H1 (cell line): ENCODE measurements at regions not wholly inside any gene's neighbourhood (a gene's known extent, or its start where the extent isn't known, plus 50 kb on each side); places are given as distances from the start of the nearest gene placed in this dataset.

Experiments
- CTCF ChIA-PET: fragments of 300-600 bp; sonication (Branson Sonifier 250); formaldehyde crosslinking; loops from one replicate; lab custom pipeline; 2021; ENCODE audit not compliant: partially characterized antibody; lab: Charles Lee
- POLR2A ChIA-PET: fragments of 300-600 bp; sonication (Branson Sonifier 250); formaldehyde crosslinking; loops from one replicate; lab custom pipeline; 2021; ENCODE audit warnings: inconsistent platforms; ENCODE audit not compliant: partially characterized antibody; lab: Charles Lee
- DNase-seq, 2 experiments: peaks; one replicate each; pipeline versions ENCODE4 v3.0.0 to v3.0.0-alpha.2; 2010 to 2022; ENCODE audit warnings: low spot score in 2 of 2, low read depth in 1 of 2, mixed read lengths in 1 of 2
- FAIRE-seq: peaks from 2 replicates; lab custom pipeline; 2011; peaks lifted over from hg19 to GRCh38; lab: Jason Lieb, UNC
- H2AFZ ChIP-seq: 2 replicates; pipeline ENCODE4 v1.8.1; 2012; ENCODE audit warnings: low read length, inconsistent platforms
- H2AK5ac ChIP-seq: 2 replicates; pipeline ENCODE4 v1.6.1; 2013; ENCODE audit warnings: low read depth, low read length
- H2BK120ac ChIP-seq: replicated peaks from 2 replicates; pipeline ENCODE3; 2013; ENCODE audit warnings: low read depth, low read length, inconsistent platforms
- H2BK12ac ChIP-seq: 2 replicates; pipeline ENCODE4 v1.6.1; 2013; ENCODE audit warnings: low read depth, low read length
- H2BK15ac ChIP-seq: 2 replicates; pipeline ENCODE4 v1.6.1; 2013; ENCODE audit warnings: low read length
- H2BK20ac ChIP-seq: 2 replicates; pipeline ENCODE4 v1.6.1; 2013; ENCODE audit warnings: low read length
- H2BK5ac ChIP-seq: 2 replicates; pipeline ENCODE4 v1.6.1; 2013; ENCODE audit warnings: low read depth, low read length
- H3K14ac ChIP-seq: 2 replicates; pipeline ENCODE4 v1.6.1; 2013; ENCODE audit warnings: inconsistent platforms; ENCODE audit not compliant: insufficient read length
- H3K18ac ChIP-seq: 2 replicates; pipeline ENCODE4 v1.6.1; 2013; ENCODE audit warnings: low read length; ENCODE audit errors: extremely low read depth
- H3K23ac ChIP-seq: 2 replicates; pipeline ENCODE4 v1.6.1; 2013; ENCODE audit warnings: inconsistent platforms; ENCODE audit not compliant: insufficient read length
- H3K23me2 ChIP-seq: 2 replicates; pipeline ENCODE4 v1.6.1; 2013; ENCODE audit warnings: low read depth, low read length
- H3K27ac ChIP-seq: 2 replicates; pipeline ENCODE4 v1.6.1; 2011; ENCODE audit warnings: low read depth, low read length, inconsistent platforms
- H3K27me3 ChIP-seq, 4 experiments: replicated peaks in 1 of 4; 1 replicate in 1 of 4; 2 replicates in 3 of 4; pipeline versions ENCODE4 v1.6.1 to v1.8.1; 2011 to 2013; ENCODE audit warnings: low read length in 3 of 4, mild to moderate bottlenecking in 3 of 4, inconsistent platforms in 2 of 4, mixed read lengths in 2 of 4, moderate library complexity in 1 of 4; ENCODE audit not compliant: control insufficient read depth in 3 of 4, insufficient read depth in 3 of 4; ENCODE audit errors: extremely low read depth in 1 of 4
- H3K36me3 ChIP-seq, 4 experiments: 2 replicates each; pipeline versions ENCODE4 v1.6.1 to v1.8.1; 2011 to 2013; ENCODE audit warnings: mild to moderate bottlenecking in 4 of 4, low read length in 3 of 4, moderate library complexity in 2 of 4, control low read depth in 1 of 4, inconsistent platforms in 1 of 4; ENCODE audit not compliant: insufficient read depth in 4 of 4, control insufficient read depth in 2 of 4
- H3K4ac ChIP-seq: replicated peaks from 2 replicates; pipeline ENCODE3; 2013; ENCODE audit warnings: low read length, low read depth, mixed read lengths, inconsistent platforms; ENCODE audit not compliant: insufficient read length
- H3K4me1 ChIP-seq, 4 experiments: replicated peaks in 1 of 4; 1 replicate in 1 of 4; 2 replicates in 3 of 4; pipeline versions ENCODE4 v1.6.1 to v1.8.1; 2011 to 2013; ENCODE audit warnings: low read length in 3 of 4, inconsistent platforms in 2 of 4, mixed read lengths in 1 of 4; ENCODE audit not compliant: insufficient read depth in 4 of 4, control insufficient read depth in 3 of 4
- H3K4me2 ChIP-seq, 2 experiments: 2 replicates each; pipeline versions ENCODE4 v1.6.1 to v1.8.1; 2011 to 2013; ENCODE audit warnings: low read depth in 2 of 2, low read length in 2 of 2, control low read depth in 1 of 2, inconsistent platforms in 1 of 2, mild to moderate bottlenecking in 1 of 2; ENCODE audit not compliant: insufficient read depth in 1 of 2
- H3K4me3 ChIP-seq, 4 experiments: fragments of 200-600, 300-600 bp in 1 of 4; sonication (generic), shearing (Covaris generic), sonication (Bioruptor Twin) in 1 of 4; 2 replicates each; pipeline versions ENCODE4 v1.5.1 to v1.8.1; 2011 to 2016; ENCODE audit warnings: low read length in 4 of 4, low read depth in 3 of 4, control low read depth in 2 of 4, inconsistent platforms in 2 of 4, mild to moderate bottlenecking in 2 of 4, mixed read lengths in 1 of 4, moderate library complexity in 1 of 4; ENCODE audit not compliant: insufficient read depth in 2 of 4; ENCODE audit errors: extremely low read depth in 1 of 4
- H3K56ac ChIP-seq: replicated peaks from 2 replicates; pipeline ENCODE3; 2013; ENCODE audit warnings: low read depth, mild to moderate bottlenecking, mixed read lengths, low read length, inconsistent platforms; ENCODE audit not compliant: insufficient read length
- H3K79me1 ChIP-seq: 2 replicates; pipeline ENCODE4 v1.6.1; 2013; ENCODE audit warnings: low read depth, low read length, control low read depth
- H3K79me2 ChIP-seq, 2 experiments: 2 replicates each; pipeline versions ENCODE4 v1.6.1 to v1.8.1; 2012 to 2013; ENCODE audit warnings: low read length in 2 of 2, mild to moderate bottlenecking in 2 of 2, inconsistent platforms in 1 of 2; ENCODE audit not compliant: insufficient read depth in 2 of 2, control insufficient read depth in 1 of 2
- H3K9ac ChIP-seq, 4 experiments: replicated peaks in 1 of 4; 1 replicate in 1 of 4; 2 replicates in 3 of 4; pipeline versions ENCODE4 v1.6.1 to v1.8.1; 2011 to 2013; ENCODE audit warnings: low read depth in 3 of 4, low read length in 3 of 4, control low read depth in 2 of 4, mild to moderate bottlenecking in 2 of 4, moderate library complexity in 2 of 4, inconsistent platforms in 1 of 4; ENCODE audit errors: extremely low read depth in 1 of 4
- H3K9me3 ChIP-seq, 2 experiments: 2 replicates each; pipeline versions ENCODE4 v1.6.1 to v1.8.1; 2012 to 2013; ENCODE audit warnings: mild to moderate bottlenecking in 2 of 2, moderate library complexity in 2 of 2, control low read depth in 1 of 2, inconsistent platforms in 1 of 2, low read depth in 1 of 2, low read length in 1 of 2, mixed read lengths in 1 of 2; ENCODE audit not compliant: insufficient read depth in 2 of 2
- H4K20me1 ChIP-seq, 2 experiments: replicated peaks in 1 of 2; 2 replicates each; pipeline versions ENCODE3 to v1.8.1; 2011 to 2013; ENCODE audit warnings: inconsistent platforms in 2 of 2, low read length in 2 of 2, mild to moderate bottlenecking in 1 of 2; ENCODE audit not compliant: insufficient read depth in 2 of 2, control insufficient read depth in 1 of 2
- H4K5ac ChIP-seq: 2 replicates; pipeline ENCODE4 v1.6.1; 2013; ENCODE audit warnings: low read length, low read depth, mixed read lengths, inconsistent platforms; ENCODE audit not compliant: insufficient read length
- H4K8ac ChIP-seq: 2 replicates; pipeline ENCODE4 v1.8.0; 2013; ENCODE audit warnings: mild to moderate bottlenecking, moderate library complexity, low read length, inconsistent platforms; ENCODE audit not compliant: insufficient read depth; ENCODE audit errors: extremely low read depth
- H4K91ac ChIP-seq: replicated peaks from 2 replicates; pipeline ENCODE3; 2013; ENCODE audit warnings: low read length, mixed read lengths, inconsistent platforms; ENCODE audit not compliant: insufficient read length
- CHD1 ChIP-seq: IDR thresholded peaks from 2 replicates; pipeline ENCODE4 v1.6.1; 2012; ENCODE audit warnings: low read depth, low read length, improper control_type of control experiment
- EGR1 ChIP-seq: IDR thresholded peaks from 2 replicates; pipeline ENCODE4 v1.6.1; 2011; ENCODE audit warnings: low read depth, low read length, borderline replicate concordance
- EP300 ChIP-seq, 2 experiments: IDR thresholded peaks; 1 replicate in 1 of 2; 2 replicates in 1 of 2; pipeline ENCODE4 v1.6.1; 2011 to 2012; ENCODE audit warnings: low read depth in 2 of 2, low read length in 2 of 2, mild to moderate bottlenecking in 2 of 2, borderline replicate concordance in 1 of 2, inconsistent platforms in 1 of 2, moderate library complexity in 1 of 2
- EZH2 ChIP-seq: fragments of 200-600 bp; sonication (generic); IDR thresholded peaks from 2 replicates; pipeline ENCODE4 v1.7.1; 2012; ENCODE audit warnings: low read depth, mild to moderate bottlenecking, moderate library complexity, low read length, inconsistent platforms; ENCODE audit not compliant: severe bottlenecking
- FOSL1 ChIP-seq: IDR thresholded peaks from 2 replicates; pipeline ENCODE4 v1.6.1; 2011; ENCODE audit warnings: mild to moderate bottlenecking, low read depth, low read length, moderate library complexity; ENCODE audit not compliant: insufficient read depth
- HDAC2 ChIP-seq, 2 experiments: fragments of 300-600 bp in 1 of 2; sonication (generic) in 1 of 2; IDR thresholded peaks; 2 replicates each; pipeline ENCODE4 v1.6.1; 2011 to 2012; ENCODE audit warnings: low read depth in 2 of 2, low read length in 2 of 2, mild to moderate bottlenecking in 2 of 2, moderate library complexity in 2 of 2, borderline replicate concordance in 1 of 2, inconsistent platforms in 1 of 2
- NANOG ChIP-seq: IDR thresholded peaks from 2 replicates; pipeline ENCODE4 v1.6.1; 2011; ENCODE audit warnings: low read length, low read depth, mild to moderate bottlenecking, inconsistent platforms; ENCODE audit not compliant: insufficient read depth, poor library complexity, severe bottlenecking
- NRF1 ChIP-seq: IDR thresholded peaks from 2 replicates; pipeline ENCODE4 v1.6.1; 2011; ENCODE audit warnings: mild to moderate bottlenecking, low read depth, low read length, improper control_type of control experiment
- POLR2A ChIP-seq, 2 experiments: IDR thresholded peaks; 1 replicate in 1 of 2; 2 replicates in 1 of 2; pipeline ENCODE4 v1.6.1; 2011; ENCODE audit warnings: low read depth in 2 of 2, low read length in 2 of 2, mild to moderate bottlenecking in 2 of 2; ENCODE audit errors: control extremely low read depth in 1 of 2
- POU5F1 ChIP-seq: IDR thresholded peaks from 2 replicates; pipeline ENCODE4 v1.6.1; 2011; ENCODE audit warnings: low read depth, mild to moderate bottlenecking, low read length, moderate library complexity
- RFX5 ChIP-seq: IDR thresholded peaks from 2 replicates; pipeline ENCODE4 v1.6.1; 2011; ENCODE audit warnings: low read depth, low read length, improper control_type of control experiment, borderline replicate concordance
- SIRT6 ChIP-seq: IDR thresholded peaks from one replicate; pipeline ENCODE4 v1.7.1; 2012; ENCODE audit warnings: low read length, inconsistent platforms
- SP1 ChIP-seq: IDR thresholded peaks from 2 replicates; pipeline ENCODE4 v1.6.1; 2011; ENCODE audit warnings: low read depth, low read length
- YY1 ChIP-seq: IDR thresholded peaks from 2 replicates; pipeline ENCODE4 v1.6.1; 2011; ENCODE audit warnings: low read depth, mild to moderate bottlenecking, low read length
- ZNF274 ChIP-seq: IDR thresholded peaks from 2 replicates; pipeline ENCODE4 v1.7.0; 2012; ENCODE audit warnings: low read length, borderline replicate concordance; ENCODE audit errors: extremely low read depth
- WGBS, 2 experiments: shearing (Covaris generic) in 1 of 2; methylation state at CpG; one replicate each; pipeline versions ENCODE4 v1.1.6 to v1.1.7; 2013 to 2015; ENCODE audit warnings: low lambda C conversion rate in 2 of 2, mixed read lengths in 2 of 2, inconsistent platforms in 1 of 2, low coverage in 1 of 2, missing lambda C conversion rate in 1 of 2; ENCODE audit not compliant: insufficient replicate concordance in 2 of 2, insufficient coverage in 1 of 2, insufficient read length in 1 of 2; ENCODE audit errors: extremely low coverage in 1 of 2, missing lambda C conversion rate in 1 of 2; 5-methylcytosine and 5-hydroxymethylcytosine counted together

DNA sequence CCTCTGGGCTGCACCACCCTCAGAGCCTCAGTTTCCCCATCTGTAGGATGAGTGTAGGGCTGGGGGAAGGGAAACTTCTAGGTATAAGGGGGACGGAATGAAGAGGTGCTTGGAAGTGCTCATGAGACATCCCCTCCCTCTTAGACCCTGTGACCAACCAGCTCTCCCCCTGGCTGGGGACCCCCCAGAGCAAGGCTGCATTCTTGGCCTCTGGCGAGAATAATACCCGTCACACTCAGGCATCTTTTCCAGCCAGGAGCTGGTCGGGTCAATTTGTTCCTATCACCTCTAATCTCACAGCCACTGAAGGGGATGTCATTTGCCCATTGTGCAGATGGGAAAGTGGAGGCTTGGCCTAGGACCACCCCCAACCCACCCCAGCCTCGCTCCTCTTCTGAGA lies 443.0 kb downstream of the PTPRU start:
- Histone ChIP-seq H3K14ac (no peak overlapping the region), H3K27ac (no peak overlapping the region), H4K8ac (no peak overlapping the region), H3K79me1 (no peaks in the 10 kb centered on the region), H3K9me3 (peaks cover 0 to 5% of the 10 kb centered on the region in 2 experiments; a peak in 1 of 4 replicates), H3K23me2 (no peaks in the 10 kb centered on the region), H3K18ac (no peak overlapping the region), H2AK5ac (no peak overlapping the region), H2AFZ (no peak overlapping the region), H2BK20ac (no peak overlapping the region), H3K79me2 (no peaks in the 10 kb centered on the region), H3K23ac (no peak overlapping the region), H3K56ac (no peak overlapping the region), H3K4me3 (no peak overlapping the region), H2BK12ac (no peak overlapping the region), H3K9ac (no peak overlapping the region), H4K91ac (no peak overlapping the region), H3K4me1 (no peaks in the 10 kb centered on the region; a peak in 2 of 7 replicates), H2BK5ac (no peak overlapping the region), H4K5ac (no peak overlapping the region), H3K36me3 (no peaks in the 10 kb centered on the region), H2BK15ac (no peak overlapping the region), H3K4me2 (no peak overlapping the region), H2BK120ac (no peak overlapping the region), H3K27me3 (no peaks in the 10 kb centered on the region), H3K4ac (no peak overlapping the region), H4K20me1 (no peaks in the 10 kb centered on the region)
- ChIA-PET POLR2A (no interaction called here), CTCF (interaction anchor here (0.6 to 1.2 kb wide), 3 partner anchors 18 to 24 kb away, joined by 3 to 4 read pairs (median 3); no protein-coding TSS in a partner anchor)
- FAIRE-seq (no peak), DNase-seq (no peak)
- WGBS, 2 experiments, result 98% methylated on average over 4 of the region's 5 CpGs; no CpG with 5 or more reads in 1 of the 2 experiments
- TF ChIP-seq POLR2A (IDR thresholded peaks at IDR 0.05; ENCODE audit: control extremely low read depth in 1 of 2, low read depth in 2 of 2, low read length in 2 of 2) (no peak), NANOG (no peak), ZNF274 (no peak), CHD1 (no peak), FOSL1 (no peak), HDAC2 (IDR thresholded peaks at IDR 0.05; ENCODE audit: borderline replicate concordance in 1 of 2, low read depth in 2 of 2, low read length in 2 of 2) (no peak), POU5F1 (no peak), EGR1 (no peak), SIRT6 (no peak), EZH2 (no peak), SP1 (no peak), RFX5 (no peak), EP300 (IDR thresholded peaks at IDR 0.05; ENCODE audit: borderline replicate concordance in 1 of 2, low read depth in 2 of 2, low read length in 2 of 2) (no peak), NRF1 (no peak), YY1 (no peak)
